ENCODE measurements at regions not wholly inside any gene's neighbourhood (a gene's known extent, or its start where the extent isn't known, plus 50 kb on each side); places are given as distances from the start of the nearest gene placed in this dataset.
"Not testable (repeated sequence)": the region's sequence is repeated elsewhere in the genome, so short reads cannot be mapped to it uniquely, and the experiment has no call there.

GRCh38 chr1:55542901-55543504 lies 327.8 kb upstream of the USP24 start:
- no peak for DNase-seq

- no peak for DNase-seq
These were observed 326.1 kb upstream of the USP24 start for GRCh38 chr1:55541296-55541695.

GRCh38 chr1:55539652-55540512 lies 324.7 kb upstream of the USP24 start:
- DNase-seq: no peak

DNA sequence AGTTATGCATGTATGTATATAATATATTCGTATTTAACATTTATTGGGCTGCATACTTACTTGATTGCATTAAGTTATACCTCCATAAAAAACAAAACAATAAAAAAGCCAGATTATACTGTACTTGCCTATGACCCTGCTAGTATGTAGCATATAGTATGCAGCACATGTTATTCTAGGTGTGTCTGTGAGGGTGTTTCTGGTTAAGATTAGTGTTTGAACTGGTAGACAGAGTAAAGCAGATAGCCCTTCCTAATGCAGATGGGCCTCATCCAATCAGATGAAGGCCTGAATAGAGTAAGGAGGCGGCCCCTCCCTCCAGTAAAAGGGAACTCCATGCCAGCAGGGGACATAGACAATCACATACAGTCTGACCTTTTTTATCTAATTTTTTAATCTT lies 323.3 kb upstream of the USP24 start:
- DNase-seq: no peak

DNA sequence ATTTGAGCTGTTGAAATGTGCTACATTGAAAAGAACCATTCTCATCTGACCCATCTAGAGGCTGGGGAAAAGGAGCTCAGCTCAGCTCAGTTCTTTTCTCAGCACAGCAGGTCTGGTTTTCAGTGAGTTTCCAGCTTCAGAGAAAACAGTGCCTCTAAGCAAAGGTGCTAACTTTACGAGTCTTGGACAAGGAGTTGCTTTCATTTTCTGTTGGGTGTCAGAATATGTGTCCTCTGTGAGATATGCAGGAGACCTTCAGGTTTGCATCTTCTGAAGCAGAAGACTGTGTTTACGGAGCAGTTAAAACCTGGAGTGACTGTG lies 321.3 kb upstream of the USP24 start:
- no peak for DNase-seq

DNA sequence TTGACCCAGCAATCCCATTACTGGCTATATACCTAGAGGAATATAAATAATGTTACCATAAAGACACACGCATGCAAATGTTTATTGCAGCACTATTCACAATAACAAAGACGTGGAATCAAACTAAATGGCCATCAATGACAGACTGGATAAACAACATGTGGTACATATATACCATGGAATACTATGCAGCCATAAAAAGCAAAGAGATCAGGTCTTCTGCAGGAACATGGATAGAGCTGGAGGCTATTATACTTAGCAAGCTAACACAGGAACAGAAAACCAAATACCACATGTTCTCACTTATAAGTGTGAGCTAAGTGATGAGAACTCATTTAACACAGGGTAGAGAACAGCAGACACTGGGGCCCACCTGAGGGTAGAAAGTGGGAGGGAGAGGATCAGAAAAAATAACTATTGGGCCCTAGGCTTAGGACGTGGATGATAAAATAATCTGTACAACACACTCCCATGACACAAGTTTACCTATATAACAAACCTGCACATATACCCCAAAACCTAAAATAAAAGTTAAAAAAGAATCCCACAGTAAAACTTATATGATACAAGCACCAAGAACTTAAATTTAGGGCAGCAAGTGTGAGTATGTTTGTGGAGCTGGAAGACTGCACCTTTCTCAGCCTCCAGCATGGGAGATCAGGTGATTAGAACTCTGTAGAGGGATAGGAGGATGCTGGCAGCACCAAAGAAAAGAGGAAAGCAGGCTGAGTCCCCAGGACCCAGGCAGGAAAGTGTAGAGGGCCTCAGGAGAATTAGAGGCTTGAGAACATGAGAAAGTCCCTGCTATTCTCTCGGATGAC lies 320.8 kb upstream of the USP24 start:
- DNase-seq: no peak

- DNase-seq: no peak
These were observed 319.5 kb upstream of the USP24 start for GRCh38 chr1:55534565-55535121.

- DNase-seq: no peak
These were observed 316.5 kb upstream of the USP24 start for GRCh38 chr1:55531644-55532043.

DNA sequence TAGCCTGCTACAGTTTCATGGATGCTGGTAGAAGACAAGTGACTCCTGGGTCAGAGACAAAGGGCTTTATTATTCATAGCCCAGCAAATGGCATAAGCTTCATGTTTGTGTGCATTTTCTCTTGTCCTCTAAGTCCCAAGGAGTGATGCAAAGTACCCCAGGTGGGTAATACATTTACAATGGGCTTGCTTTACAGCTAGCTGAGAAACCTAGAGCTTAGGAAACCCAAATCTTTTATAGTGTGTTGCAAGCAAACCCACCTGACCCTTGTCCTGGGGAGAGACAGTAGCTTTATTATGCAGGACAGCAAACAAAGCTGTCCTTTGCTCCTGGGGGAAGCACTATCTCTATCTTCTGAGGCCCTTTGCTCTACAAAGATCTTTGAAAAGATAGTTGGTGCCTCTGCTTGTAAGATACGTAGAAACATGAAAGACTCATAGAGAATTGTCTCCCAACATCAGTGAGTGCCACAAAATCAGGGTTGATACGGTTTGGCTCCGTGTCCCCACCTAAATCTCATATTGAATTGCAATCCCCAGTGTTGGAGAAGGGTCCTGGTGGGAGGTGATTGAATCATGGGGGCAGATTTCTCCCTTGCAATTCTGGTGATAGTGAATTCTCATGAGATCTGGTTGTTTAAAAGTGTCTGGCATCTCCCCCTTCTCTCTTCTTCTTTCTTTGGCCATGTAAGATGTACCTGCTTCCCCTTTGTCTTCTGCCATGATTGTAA lies 315.8 kb upstream of the USP24 start:
- DNase-seq: no peak

GRCh38 chr1:55529017-55529416 lies 313.9 kb upstream of the USP24 start:
- DNase-seq: no peak

GRCh38 chr1:55527831-55528230 lies 312.7 kb upstream of the USP24 start:
- no peak for DNase-seq

DNA sequence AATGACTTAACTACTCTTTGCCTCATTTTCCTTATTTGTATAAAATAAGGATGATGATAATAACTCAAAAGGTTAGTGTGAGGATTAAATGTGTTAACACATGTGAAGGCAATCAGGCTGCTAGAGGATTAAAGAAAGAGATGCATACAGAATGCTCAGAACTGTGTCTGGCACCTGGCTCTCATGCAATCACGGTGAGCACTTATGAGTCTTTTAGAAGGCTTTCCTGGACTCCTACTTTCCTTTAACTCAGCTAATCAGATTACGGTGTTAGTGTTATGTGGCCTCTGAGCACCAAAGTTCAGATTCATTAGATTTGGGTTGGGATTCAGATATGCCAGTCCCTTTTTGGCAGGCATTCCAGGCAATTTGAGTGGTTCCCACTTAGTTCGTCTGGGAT lies 311.6 kb upstream of the USP24 start:
- DNase-seq: no peak

- no peak for DNase-seq
These were observed 308.8 kb upstream of the USP24 start for GRCh38 chr1:55524006-55524405.

DNA sequence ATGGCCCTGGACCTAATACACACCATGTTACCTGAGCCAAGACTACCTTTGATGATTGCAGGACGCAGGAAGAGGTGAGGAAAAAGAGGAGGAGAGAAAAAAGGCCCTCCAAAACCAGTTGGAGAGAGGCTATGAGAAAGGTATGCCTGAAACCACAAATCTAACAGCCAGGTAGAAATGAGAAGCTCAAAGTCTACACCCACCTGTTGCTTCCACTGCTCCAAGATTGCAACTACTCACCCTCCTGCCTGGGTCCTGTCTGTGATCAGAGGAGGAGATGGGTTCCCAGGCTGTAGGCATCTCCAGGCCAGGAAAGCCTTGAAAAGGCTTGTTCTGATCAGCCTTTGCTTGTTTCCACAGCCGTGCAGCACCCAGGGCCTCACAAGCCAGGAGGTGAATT lies 307.8 kb upstream of the USP24 start:
- DNase-seq: no peak

- no peak for DNase-seq
These were observed 307.3 kb upstream of the USP24 start for GRCh38 chr1:55522353-55522903.

DNA sequence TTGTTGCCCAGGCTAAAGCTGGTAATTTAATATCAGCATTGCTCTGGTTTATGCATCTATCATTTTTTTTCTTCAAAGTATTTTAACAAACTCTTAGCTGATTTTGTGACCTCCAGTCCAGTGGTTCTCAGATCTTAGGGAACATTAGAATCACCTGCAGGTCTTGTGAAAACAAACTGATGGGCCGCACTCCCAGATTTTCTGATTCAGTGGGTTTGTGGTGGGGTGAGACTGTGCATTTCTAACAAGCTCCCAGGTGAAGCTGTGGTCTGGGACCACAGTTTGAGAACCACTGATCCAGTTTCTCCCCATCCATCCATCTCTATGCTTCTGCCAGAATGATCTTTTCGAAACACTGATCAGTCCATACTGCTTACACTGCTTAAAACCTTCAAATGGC lies 305.7 kb upstream of the USP24 start:
- no peak for DNase-seq

GRCh38 chr1:55519937-55520683 lies 304.9 kb upstream of the USP24 start:
- DNase-seq: no peak

DNA sequence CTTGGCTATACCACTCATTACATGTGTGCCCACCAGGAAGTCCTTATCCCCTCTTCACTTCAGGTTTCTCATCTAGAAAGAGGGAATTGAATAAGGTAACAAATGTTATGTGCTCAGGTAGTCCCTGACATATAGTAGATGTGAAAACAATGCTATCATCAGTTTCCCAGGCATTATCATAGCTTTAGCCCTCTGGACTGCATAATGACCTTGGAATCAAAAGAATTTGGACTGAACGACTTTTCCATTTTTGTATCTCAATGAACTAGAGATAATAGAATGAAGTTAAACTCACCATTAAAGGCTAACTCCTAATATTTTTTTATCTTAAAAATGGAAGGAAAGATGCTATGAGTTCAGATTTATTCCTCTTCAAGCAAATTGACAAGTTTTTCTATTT lies 304.1 kb upstream of the USP24 start:
- DNase-seq: no peak

DNA sequence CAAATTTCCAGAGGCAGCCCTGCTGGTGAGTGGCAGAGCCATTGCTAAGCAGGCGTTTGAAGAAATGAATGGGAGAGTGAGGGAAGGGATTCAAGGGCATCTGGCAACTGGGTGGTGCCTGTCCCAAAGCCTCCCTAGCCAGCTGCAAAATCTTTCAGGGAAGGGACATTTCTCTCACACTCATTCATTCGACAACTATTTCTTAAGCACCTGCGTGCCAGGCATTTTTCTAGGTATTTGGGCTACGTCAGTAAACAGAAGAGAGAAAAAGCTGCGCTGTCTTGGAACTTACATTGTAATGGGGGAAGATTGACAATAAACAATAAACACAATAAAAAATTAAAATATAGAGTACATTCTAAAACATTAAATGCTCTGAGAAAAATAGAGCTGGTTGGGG lies 301.9 kb upstream of the USP24 start:
- no peak for DNase-seq

DNA sequence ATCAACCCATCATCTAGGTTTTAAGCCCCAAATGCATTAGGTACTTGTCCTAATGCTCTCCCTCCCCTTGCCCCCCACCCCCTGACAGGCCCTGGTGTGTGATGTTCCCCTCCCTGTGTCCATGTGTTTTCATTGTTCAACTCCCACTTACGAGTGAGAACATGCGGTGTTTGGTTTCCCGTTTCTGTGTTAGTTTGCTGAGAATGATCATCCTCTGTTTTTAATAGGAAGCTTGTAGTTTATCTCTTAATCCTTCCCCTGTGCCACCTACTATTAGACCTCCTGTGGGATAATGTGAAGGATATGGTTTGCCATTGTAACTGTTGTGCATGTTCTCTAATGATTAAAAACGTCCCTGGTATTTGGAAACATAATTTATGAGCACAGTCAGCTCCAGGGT lies 299.4 kb upstream of the USP24 start:
- DNase-seq: not testable (repeated sequence)

DNA sequence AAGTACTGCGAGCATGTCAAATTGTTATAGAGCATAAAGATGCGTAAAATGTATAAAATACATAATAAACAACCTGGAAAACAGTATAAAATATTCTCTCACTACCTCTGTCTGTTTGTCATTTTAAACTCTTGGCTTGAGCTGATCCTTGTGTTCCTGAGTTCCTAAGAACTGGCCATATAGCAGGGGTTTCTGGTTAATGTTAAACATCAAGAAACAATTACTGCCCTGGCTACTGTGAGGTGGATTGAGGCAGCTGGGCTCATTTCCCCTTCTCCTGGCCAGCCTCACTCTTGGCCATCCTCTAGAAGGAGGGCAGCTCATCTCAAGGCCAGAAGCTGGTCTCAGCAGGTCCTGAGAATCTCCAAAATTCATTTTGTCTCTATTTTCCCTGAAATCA lies 297.3 kb upstream of the USP24 start:
- no peak for DNase-seq

- DNase-seq: no peak
These were observed 292.4 kb upstream of the USP24 start for GRCh38 chr1:55507578-55507931.
